HL-60 (cell line): ENCODE measurements at regions not wholly inside any gene's neighbourhood (a gene's known extent, or its start where the extent isn't known, plus 50 kb on each side); places are given as distances from the start of the nearest gene placed in this dataset.

Source experiments
- DNase-seq, 2 experiments: peaks; one replicate each; pipeline ENCODE4 v3.0.0-alpha.2; 2010 to 2020; ENCODE audit warnings: low read depth in 1 of 2, low spot score in 1 of 2
- H3K27ac ChIP-seq: fragments of 250-450 bp; sonication (Bioruptor Pico); replicated peaks from 2 replicates; pipeline ENCODE4 v1.5.1; 2020; ENCODE audit warnings: mild to moderate bottlenecking, moderate library complexity
- H3K27me3 ChIP-seq: fragments of 250-450 bp; sonication (Bioruptor Pico); 2 replicates; pipeline ENCODE4 v1.5.1; 2021; ENCODE audit warnings: mild to moderate bottlenecking, moderate library complexity; ENCODE audit not compliant: insufficient read depth, poor library complexity, severe bottlenecking
- H3K4me3 ChIP-seq: replicated peaks from 2 replicates; pipeline ENCODE4 v1.5.1; 2011; ENCODE audit warnings: mild to moderate bottlenecking, control low read depth, low read length; ENCODE audit not compliant: insufficient read depth
- CTCF ChIP-seq: IDR thresholded peaks from one replicate; pipeline ENCODE4 v1.5.1; 2011; ENCODE audit warnings: low read length, control low read depth, inconsistent platforms; ENCODE audit not compliant: insufficient read depth
- GABPA ChIP-seq: IDR thresholded peaks from 2 replicates; pipeline ENCODE4 v1.6.1; 2012; ENCODE audit warnings: low read depth
- POLR2AphosphoS5 ChIP-seq: IDR thresholded peaks from 2 replicates; pipeline ENCODE4 v1.6.1; 2012; ENCODE audit warnings: low read depth
- REST ChIP-seq: IDR thresholded peaks from 2 replicates; pipeline ENCODE4 v1.6.1; 2012; ENCODE audit warnings: low read depth; ENCODE audit not compliant: insufficient replicate concordance
- SPI1 ChIP-seq: IDR thresholded peaks from 2 replicates; pipeline ENCODE4 v1.6.1; 2012; ENCODE audit warnings: low read depth, mild to moderate bottlenecking, borderline replicate concordance

GRCh38 chr14:41297576-41298327 is 308.9 kb upstream of the LRFN5 start:
- no peak for TF ChIP-seq SPI1
- TF ChIP-seq GABPA = no peak
- no peak for TF ChIP-seq POLR2AphosphoS5
- TF ChIP-seq CTCF = no peak
- TF ChIP-seq REST = no peak
- DNase-seq = no peak
- Histone ChIP-seq H3K27ac (no peak overlapping the region), H3K4me3 (no peak overlapping the region), H3K27me3 (no peaks in the 10 kb centered on the region)

- no peak for TF ChIP-seq GABPA
- Histone ChIP-seq H3K27ac (no peak overlapping the region), H3K27me3 (no peaks in the 10 kb centered on the region), H3K4me3 (no peak overlapping the region)
- no peak for DNase-seq
These were observed 310.9 kb upstream of the LRFN5 start for GRCh38 chr14:41295734-41296133.

GRCh38 chr14:41289025-41289424 is 317.7 kb upstream of the LRFN5 start:
- Histone ChIP-seq H3K27me3 (no peaks in the 10 kb centered on the region), H3K27ac (no peak overlapping the region), H3K4me3 (no peak overlapping the region)
- TF ChIP-seq SPI1 = no peak
- no peak for DNase-seq

GRCh38 chr14:41285186-41285748 is 321.4 kb upstream of the LRFN5 start:
- TF ChIP-seq REST = peak; percentile 95
- TF ChIP-seq GABPA = no peak
- no peaks in the 10 kb centered on the region for H3K27me3 ChIP-seq
- no peak overlapping the region for H3K27ac ChIP-seq
- H3K4me3 ChIP-seq = no peak overlapping the region
- peak in 1 of 2 experiments; percentile 16 for DNase-seq

GRCh38 chr14:41280745-41281144 is 325.9 kb upstream of the LRFN5 start:
- DNase-seq = no peak
- Histone ChIP-seq H3K27ac (no peak overlapping the region), H3K4me3 (no peak overlapping the region), H3K27me3 (no peaks in the 10 kb centered on the region)
- TF ChIP-seq POLR2AphosphoS5 = no peak
- TF ChIP-seq GABPA = no peak
- no peak for TF ChIP-seq CTCF
- TF ChIP-seq REST = no peak
- TF ChIP-seq SPI1 = no peak
